GM19240 (cell line): ENCODE measurements at regions not wholly inside any gene's neighbourhood (a gene's known extent, or its start where the extent isn't known, plus 50 kb on each side); places are given as distances from the start of the nearest gene placed in this dataset.

Experiments
- DNase-seq: peaks from one replicate; pipeline ENCODE4 v3.0.0; 2011; ENCODE audit warnings: low spot score; ENCODE audit not compliant: insufficient read length

GRCh38 chr18:39713961-39714360 is 2148.4 kb upstream of the CELF4 start:
- no peak for DNase-seq

- no peak for DNase-seq
Measured at GRCh38 chr18:39711701-39712100, 2146.1 kb upstream of the CELF4 start.

GRCh38 chr18:39705362-39705761 is 2139.8 kb upstream of the CELF4 start:
- DNase-seq = no peak

GRCh38 chr18:39702888-39703287 is 2137.3 kb upstream of the CELF4 start:
- no peak for DNase-seq

- no peak for DNase-seq
Measured at GRCh38 chr18:39701839-39702238, 2136.2 kb upstream of the CELF4 start.

- no peak for DNase-seq
Measured at GRCh38 chr18:39701055-39701783, 2135.6 kb upstream of the CELF4 start.

- DNase-seq = no peak
Measured at GRCh38 chr18:39699340-39699964, 2133.9 kb upstream of the CELF4 start.

- DNase-seq = no peak
Measured at GRCh38 chr18:39698436-39698835, 2132.8 kb upstream of the CELF4 start.

- no peak for DNase-seq
Measured at GRCh38 chr18:39693359-39693758, 2127.8 kb upstream of the CELF4 start.

GRCh38 chr18:39692367-39693015 is 2126.9 kb upstream of the CELF4 start:
- no peak for DNase-seq

GRCh38 chr18:39685303-39685902 is 2119.8 kb upstream of the CELF4 start:
- DNase-seq = no peak

GRCh38 chr18:39681061-39681460 is 2115.5 kb upstream of the CELF4 start:
- DNase-seq = no peak

- no peak for DNase-seq
Measured at GRCh38 chr18:39675906-39676305, 2110.3 kb upstream of the CELF4 start.

- no peak for DNase-seq
Measured at GRCh38 chr18:39675368-39675767, 2109.8 kb upstream of the CELF4 start.

- DNase-seq = no peak
Measured at GRCh38 chr18:39672171-39672570, 2106.6 kb upstream of the CELF4 start.

- DNase-seq = no peak
Measured at GRCh38 chr18:39667905-39668304, 2102.3 kb upstream of the CELF4 start.

- no peak for DNase-seq
Measured at GRCh38 chr18:39666541-39666940, 2100.9 kb upstream of the CELF4 start.

GRCh38 chr18:39661856-39662366 is 2096.3 kb upstream of the CELF4 start:
- DNase-seq = no peak

GRCh38 chr18:39660141-39660540 is 2094.5 kb upstream of the CELF4 start:
- no peak for DNase-seq

GRCh38 chr18:39655341-39655740 is 2089.7 kb upstream of the CELF4 start:
- no peak for DNase-seq

- DNase-seq = no peak
Measured at GRCh38 chr18:39653221-39653620, 2087.6 kb upstream of the CELF4 start.

- no peak for DNase-seq
Measured at GRCh38 chr18:39648616-39649015, 2083.0 kb upstream of the CELF4 start.
